ENCODE measurements at regions not wholly inside any gene's neighbourhood (a gene's known extent, or its start where the extent isn't known, plus 50 kb on each side); places are given as distances from the start of the nearest gene placed in this dataset.
"Not testable (repeated sequence)": the region's sequence is repeated elsewhere in the genome, so short reads cannot be mapped to it uniquely, and the experiment has no call there.

DNA sequence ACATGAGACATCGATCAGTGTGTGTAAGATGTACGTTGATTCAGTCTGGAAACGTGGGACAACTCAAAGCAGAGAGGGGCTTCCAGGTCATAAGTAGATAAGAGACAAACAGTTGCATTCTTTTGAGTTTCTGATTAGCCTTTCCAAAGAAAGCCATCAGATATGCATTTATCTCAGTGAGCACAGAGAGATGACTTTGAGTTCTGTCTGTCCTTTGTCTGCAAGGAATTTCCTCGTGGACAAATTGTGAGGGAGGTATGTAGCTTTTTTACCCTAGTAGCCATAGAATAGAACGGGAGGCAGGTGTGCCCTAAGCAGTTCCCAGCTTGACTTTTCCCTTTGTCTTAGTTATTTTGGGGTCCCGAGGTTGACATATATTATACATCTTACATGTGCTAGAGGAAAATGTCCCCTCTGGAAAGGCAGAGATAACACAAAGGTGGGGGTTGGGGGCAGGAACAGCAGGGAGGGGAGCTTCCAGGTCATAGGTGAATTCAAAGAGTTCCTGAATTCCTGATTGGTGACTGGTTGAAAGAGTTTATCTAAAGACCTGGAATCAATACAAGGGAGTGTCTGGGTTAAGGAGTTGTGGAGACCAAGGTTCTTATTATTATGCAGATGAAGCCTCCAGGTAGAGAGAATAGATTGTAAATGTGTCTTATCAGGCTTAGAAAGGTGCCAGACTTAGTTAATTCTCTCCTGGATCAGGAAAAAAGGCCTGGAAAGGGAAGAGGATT, 237.0 kb downstream of the NFATC2 start:
- no peak for DNase-seq

DNA sequence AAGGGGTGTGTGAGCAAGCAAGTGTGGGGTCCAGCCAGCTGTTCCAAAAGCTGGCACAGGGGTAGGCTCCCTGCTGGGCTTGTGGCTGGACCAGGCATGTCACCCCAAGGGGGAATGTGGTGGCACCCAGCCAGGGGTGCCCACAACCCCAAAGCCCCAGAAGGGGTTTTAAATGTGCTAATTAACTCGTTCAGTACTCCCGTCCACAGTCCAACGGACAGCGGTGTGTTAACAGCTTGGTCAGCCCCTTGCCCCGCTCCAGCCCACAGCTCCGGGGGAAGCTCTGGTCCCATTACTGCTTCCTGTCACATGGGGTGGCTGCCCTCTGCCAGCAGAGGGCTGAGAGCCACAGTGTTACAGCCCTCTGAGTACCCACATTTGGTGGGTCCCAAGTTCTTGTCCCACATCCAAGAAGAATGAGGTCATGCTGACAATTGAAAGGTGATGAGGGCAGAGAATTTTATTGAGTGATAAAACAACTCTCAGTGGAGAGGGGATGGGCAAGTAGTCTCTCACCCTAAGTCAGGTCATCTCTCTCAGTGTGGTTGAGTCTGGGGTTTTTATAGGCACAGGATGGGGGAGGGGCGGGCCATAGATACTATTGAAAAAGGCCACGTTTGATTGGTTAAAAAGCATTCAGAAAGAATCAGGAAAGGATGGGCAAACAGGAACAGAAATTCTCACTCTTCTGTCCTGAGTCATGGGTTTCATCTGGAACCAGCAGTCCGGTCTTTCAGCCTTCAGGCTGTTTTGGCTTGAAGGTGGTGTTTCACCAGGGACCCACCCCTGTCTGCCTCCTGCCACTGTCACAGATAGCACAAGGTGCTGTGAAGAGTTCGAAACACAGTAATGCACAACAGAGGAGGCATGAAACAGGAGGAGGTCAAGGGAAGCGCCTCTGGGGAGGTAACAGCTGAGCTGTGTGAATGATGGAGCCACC, 238.5 kb downstream of the NFATC2 start:
- DNase-seq, result no peak

DNA sequence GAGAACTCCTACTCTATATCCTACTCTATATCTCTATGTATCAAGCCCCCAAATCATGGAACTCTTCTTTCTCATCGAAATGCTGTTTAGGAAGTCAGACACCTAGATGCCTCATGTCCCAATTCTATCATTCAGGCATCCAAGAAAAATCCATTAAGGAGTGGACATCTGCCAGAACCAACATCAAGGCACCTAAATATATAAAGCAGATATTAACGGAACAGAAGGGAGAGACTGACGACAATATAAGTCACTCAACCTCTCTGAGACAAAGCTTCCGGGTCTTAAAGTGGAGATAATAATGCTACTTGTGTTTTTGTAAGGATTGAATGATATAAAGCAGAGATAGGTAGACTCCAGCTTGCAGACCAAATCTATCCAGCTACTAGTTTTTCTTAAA, 241.5 kb downstream of the NFATC2 start:
- no peak for DNase-seq

GRCh38 chr20:51300104-51300503, 242.4 kb downstream of the NFATC2 start:
- DNase-seq, result no peak

GRCh38 chr20:51299413-51299812, 243.1 kb downstream of the NFATC2 start:
- no peak for DNase-seq

- DNase-seq, result no peak
These were observed 244.3 kb downstream of the NFATC2 start for GRCh38 chr20:51298141-51298749.

DNA sequence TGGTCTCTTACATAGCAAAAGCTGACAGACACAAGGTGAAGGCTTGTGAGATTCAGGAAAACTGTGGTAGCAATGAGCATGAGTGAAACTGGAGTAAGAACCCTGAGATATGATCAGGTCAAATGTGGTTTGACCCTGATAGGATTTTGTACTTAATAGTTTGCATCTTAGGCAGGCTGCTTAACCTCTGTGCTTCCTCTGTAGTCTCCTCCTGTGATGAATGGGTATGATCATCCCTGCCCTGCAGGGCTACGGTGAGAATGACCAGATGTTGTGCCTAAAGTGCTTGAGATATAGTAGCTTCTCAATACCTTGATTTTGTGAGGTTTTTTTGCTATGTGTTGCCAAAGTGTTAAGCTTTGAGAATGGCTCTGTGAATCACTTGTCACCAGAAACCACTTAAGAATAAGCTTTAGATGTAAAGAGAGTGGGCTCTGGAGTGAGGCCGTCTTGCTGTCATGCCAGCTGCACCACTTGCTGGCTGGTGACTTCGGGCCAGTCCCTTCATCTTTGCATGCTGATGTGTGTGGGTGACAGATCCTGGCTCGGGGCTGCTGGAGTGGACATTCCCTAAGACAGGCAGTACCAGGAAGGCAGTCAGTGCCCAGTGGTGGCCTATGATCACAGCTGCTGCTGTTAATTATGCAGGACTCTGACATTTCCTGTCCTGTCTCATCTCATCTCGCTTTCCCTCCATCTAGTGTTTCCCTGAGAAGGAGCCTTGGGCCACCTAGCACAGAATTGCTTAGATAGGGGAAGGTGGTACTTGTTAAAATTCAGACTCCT, 254.7 kb downstream of the NFATC2 start:
- DNase-seq, result no peak

DNA sequence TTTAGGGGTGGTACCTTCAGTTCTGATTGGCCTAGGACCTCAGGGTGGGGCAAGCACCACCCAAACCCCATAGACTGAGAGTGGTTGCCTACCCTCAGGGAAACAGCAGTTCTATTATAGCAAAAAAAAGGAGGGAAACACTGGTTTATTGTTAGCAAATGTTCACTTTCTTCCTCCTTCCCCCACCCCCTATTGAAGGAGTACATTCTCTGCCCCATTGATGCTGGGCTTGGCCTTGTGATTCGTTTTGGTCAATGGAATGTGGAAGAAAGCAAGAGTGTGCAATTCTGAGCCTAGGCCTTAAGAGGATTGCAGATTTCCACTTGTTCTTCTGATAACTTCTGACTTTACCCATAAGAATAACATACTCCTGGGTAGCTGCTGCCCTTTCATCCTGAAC, 255.8 kb downstream of the NFATC2 start:
- no peak for DNase-seq

DNA sequence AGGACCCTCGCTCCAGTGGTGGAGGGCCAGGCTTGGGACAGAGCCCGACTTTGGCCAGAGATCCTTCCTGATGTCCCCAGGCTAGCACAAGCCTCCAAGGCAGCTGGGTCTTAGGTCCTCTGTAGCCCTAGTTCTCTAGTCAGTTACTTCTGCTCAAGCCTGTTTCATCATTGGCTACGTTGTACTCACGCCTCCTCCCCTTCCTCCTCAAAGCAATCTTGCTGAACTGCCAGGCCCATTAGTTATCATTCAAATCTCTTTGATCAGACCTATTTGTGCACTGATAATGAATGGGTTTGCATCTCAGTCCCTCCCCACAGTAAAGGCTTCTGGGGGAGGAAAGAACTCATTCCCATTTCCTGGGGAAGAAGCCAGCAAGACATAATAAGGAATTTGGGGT, 256.8 kb downstream of the NFATC2 start:
- no peak for DNase-seq

DNA sequence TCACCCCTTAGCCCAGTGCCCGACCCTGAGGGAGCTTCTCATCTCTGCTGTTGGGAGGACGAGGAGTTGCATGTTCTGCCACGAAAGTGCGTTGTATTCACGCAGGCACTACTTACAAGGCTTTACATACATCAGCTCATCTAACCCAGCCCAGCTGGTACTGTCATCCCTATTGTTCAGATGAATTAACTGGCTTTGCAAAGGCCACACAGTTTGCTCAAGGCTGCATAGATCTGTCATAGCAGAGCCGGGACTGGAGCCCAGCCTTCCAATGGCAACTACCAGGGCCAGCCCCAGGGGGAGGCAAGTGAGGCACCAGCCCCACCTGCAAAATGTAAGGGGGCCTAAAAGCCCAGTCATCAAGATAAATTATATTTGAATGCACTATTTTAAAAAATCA, 257.6 kb downstream of the NFATC2 start:
- no peak for DNase-seq

DNA sequence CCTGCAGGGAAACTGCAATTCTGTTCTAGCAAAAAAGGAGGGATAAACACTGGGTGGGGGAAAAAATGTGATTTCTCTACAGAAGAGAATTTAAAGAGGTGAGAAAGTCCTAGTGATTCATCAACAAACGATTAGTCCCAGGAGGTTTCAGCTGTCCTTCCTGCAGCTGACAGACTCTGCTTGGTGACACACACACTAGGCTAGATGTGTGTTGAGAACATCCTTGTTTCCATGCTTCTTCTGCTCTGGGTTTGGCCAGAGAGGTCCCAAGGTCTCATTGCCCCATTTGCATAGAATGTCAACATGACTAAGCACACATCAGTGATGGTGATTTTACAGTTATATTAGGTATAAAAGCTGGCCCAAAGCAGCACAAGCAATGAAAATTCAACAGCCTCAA, 258.3 kb downstream of the NFATC2 start:
- no peak for DNase-seq

- no peak for DNase-seq
These were observed 258.6 kb upstream of the KCNG1 start for GRCh38 chr20:51281521-51281920.

GRCh38 chr20:51280047-51280446, 257.1 kb upstream of the KCNG1 start:
- DNase-seq, result no peak

DNA sequence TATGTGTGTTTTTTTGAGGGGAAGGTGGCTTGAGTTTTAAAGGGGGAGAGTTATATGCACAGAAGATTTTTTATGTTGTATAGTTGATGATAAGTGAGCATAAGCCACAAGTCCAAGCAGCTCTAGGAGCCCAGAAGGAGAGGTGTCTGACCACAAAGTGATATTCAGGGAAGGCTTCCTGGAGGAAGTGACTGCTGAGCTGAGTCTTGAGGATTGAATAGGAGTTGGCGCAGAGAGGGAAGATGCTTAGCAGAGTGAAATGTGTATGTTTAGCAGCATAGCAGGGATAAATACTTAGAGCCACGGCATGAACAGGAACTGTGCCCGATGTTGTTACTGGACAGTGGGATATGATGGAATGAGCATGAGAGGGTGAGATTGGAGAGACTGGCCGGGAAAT, 255.1 kb upstream of the KCNG1 start:
- DNase-seq, result no peak

DNA sequence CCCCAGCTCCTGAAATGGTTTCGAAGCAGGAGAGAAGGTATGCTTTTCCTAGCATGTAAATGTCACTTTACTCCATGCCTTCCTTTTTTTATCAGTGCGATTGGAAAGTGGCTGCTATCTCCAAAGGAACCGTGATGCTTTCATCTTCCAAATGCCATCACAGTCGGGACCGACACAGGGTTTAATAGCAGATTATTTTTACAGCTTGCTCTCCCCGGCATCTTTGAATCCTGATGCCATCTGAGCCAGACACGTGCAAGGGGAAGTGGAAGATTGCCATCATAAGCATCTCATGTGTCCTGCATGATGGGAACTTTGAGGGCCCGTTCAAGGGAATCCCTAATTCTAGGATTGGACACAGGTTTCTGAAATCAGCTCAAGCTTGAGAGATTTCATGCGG, 253.4 kb upstream of the KCNG1 start:
- DNase-seq, result no peak

DNA sequence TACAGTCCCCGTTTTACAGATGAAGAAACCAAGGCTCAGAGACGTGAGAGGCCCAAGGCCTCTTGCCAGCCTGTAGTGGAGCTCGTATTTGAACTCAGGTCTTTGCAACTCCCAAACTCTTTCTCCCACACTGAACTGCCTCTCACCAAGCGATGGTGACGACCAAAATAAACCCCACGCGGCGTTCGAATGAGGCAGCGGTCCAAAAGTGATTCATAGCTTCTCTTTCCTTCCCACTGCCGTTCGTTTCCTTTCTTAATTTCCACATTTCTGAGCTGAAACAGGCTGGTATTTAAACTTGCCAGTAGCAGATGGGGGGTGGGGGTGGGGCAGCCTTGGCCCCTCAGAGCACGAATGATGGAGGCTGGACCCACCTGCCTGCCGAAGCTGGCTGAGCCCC, 252.9 kb upstream of the KCNG1 start:
- no peak for DNase-seq

GRCh38 chr20:51275181-51275580, 252.3 kb upstream of the KCNG1 start:
- no peak for DNase-seq

DNA sequence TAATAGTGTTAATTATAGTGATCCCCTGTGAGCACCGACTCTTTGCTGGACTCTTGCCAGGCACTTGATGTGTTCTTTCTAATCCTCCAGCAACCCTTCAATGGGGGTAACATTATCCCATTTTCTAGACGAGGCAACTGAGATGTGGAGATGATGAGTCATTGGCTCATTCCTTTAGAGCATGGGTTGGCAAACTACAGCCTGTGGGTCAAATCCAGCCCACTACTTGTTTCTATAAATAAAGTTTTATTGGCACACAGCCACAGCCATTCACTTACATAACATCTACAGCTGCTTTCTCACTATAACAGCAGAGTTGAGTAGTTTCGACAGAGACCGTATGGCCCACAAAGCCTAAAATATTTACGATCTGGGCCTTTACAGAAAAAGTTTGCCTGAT, 249.5 kb upstream of the KCNG1 start:
- no peak for DNase-seq

- no peak for DNase-seq
These were observed 249.0 kb upstream of the KCNG1 start for GRCh38 chr20:51271931-51272330.

GRCh38 chr20:51271289-51271688, 248.4 kb upstream of the KCNG1 start:
- DNase-seq, result not testable (repeated sequence)

DNA sequence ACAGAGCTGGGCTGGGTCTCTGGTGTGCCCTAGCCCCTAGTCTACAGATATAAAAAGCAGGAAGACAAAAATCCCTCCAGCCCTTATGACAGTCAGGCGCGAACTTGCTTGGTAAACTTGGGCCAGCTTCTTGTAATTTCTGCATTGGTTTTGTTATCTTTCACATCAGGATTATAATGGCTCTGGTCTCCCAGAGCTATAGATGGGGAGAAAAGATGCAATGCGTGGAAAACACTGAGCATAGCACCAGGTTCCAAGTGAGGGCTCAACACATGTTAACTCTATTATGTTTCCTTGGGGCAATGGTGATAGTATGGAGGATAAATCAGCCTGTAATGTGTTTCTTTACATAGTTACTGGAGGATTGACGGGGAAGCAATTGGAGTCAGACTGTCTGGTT, 246.8 kb upstream of the KCNG1 start:
- DNase-seq, result no peak

DNA sequence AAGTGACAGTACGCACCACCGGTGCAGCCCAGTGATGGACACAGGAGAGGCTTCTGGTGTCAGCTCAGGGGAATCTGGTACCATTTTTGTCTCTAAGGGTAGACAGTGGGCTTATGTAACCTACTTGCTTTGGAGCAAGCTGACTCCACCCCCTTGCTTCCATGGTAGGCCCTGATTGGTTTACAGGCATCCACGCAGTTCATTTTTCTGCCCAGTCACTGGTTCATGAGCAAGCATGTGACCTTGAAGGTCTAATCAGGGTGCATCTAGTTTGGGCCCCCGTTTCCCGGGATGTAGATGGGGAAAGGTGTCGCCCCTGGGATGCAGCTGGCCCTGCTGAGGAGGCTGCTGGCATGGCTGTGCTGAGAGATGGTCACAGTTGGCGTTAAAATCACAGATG, 244.8 kb upstream of the KCNG1 start:
- no peak for DNase-seq

- DNase-seq, result no peak
These were observed 243.4 kb upstream of the KCNG1 start for GRCh38 chr20:51266353-51266752.
